SKM-1 (cell line): ENCODE measurements at regions not wholly inside any gene's neighbourhood (a gene's known extent, or its start where the extent isn't known, plus 50 kb on each side); places are given as distances from the start of the nearest gene placed in this dataset.

Experiments
- DNase-seq: peaks from one replicate; lab custom pipeline; 2025; ENCODE audit not compliant: unreplicated experiment; lab: John Stamatoyannopoulos, UW

GRCh38 chr4:13250263-13250662, 233.9 kb downstream of the RAB28 start:
- DNase-seq: no peak

DNA sequence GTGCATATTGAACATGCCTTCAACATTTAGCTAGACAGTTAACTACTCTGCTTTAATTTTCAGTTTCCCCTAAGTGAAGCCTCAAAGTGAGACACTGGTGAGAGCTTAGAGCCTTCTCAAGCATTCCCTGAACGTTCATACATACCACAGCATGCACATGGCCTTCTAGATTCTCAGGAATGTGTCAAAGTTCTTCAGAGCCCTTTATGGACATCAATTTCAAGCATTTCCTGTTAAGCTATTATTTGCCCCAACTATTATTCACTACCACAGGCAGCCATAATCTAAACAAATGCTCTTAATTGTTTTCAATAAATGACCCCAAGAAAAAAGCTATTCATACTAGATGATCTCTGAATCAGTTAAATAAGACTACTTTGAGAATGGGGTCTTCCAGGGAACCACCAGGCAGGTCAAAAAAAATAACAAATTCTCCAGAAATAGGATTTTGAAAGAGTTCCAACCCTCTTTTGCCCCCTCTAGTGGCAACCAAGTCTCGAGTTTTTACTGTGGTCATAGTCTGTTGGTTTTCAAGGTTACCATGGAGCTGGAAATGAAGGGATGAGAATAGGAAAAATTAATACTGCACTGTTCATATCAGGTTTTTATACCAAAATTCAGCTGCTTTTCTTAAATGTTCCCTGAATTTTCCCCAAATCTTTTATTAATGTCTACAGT, 235.4 kb downstream of the RAB28 start:
- DNase-seq: no peak

- no peak for DNase-seq
Measured at GRCh38 chr4:13246107-13246506, 238.0 kb downstream of the RAB28 start.

- no peak for DNase-seq
Measured at GRCh38 chr4:13244444-13244843, 239.7 kb downstream of the RAB28 start.

DNA sequence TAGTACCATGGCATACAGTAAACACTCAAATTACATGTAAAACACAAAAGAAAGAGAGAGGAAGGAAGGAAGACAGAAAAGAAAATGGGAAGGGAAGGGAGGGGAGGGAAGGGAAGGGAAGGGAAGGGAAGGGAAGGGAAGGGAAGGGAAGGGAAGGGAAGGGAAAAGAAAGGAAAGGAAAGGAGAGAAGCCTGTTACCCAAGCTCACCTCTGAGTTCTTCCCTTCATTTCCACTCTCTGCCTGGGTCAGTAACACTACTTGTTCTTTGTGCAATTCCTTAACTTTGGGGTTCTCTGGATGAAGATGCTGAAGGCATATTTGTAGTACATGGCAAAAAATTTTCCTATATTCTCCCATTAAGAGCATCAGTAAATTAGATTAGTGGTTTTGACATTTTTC, 241.0 kb downstream of the RAB28 start:
- no peak for DNase-seq

DNA sequence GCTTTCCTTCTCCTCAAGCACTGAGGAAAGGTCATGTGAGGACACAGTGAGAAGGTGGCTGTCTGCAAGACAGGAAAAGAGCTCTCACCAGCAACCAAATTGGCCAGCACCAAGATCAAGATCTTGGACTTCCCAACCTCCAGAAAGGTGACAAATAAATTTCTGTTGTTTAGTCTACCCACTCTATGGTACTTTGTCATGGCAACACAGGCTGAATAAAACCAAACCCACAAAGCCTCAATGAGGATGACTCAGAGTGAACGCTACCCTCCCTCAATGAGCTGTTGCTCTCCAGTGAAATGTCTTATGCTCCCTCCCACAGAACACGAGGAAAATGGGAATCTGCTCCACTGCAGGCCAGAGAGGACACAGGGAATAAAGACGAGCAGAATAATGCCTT, 244.1 kb downstream of the RAB28 start:
- DNase-seq: no peak

GRCh38 chr4:13238936-13239335, 245.2 kb downstream of the RAB28 start:
- no peak for DNase-seq

- DNase-seq: no peak
Measured at GRCh38 chr4:13236485-13236884, 247.7 kb downstream of the RAB28 start.

DNA sequence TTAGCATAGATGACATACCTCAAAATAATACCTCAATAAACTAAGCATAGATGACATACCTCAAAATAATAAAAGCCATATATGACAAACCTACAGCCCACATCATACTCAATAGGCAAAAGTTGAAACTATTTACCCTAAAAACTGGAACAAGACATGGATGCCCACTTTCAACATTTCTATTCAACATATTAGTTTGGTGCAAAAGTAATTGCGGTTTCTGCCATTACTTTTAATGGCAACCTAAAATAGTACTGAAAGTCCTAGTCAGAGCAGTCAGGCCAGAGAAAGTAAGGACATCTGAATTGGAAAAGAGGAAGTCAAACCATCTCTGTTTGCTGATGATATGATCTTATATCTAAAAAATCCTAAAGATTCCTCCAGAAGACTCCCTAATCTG, 250.4 kb downstream of the RAB28 start:
- DNase-seq: no peak

- DNase-seq: no peak
Measured at GRCh38 chr4:13219971-13220370, 264.2 kb downstream of the RAB28 start.

- DNase-seq: no peak
Measured at GRCh38 chr4:13218326-13218958, 265.7 kb downstream of the RAB28 start.

DNA sequence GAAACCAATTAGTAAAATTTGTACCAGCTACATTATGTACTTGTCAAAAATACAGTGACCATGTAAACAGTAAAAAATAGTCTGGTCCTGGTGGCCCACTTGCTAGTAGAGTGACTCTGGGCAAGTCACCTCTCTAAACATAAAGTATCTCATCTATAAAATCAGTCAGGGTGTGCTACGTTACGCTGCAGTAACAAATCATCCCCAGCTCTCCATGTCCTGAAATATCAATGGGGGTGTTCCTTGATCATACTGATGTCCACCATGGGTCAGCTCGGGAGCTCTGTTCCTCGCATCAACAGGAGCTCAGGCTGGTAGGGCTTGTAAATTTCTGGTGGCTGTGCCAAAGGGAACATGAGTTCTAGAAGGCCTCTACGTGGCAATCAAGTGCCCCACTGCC, 268.6 kb downstream of the RAB28 start:
- DNase-seq: no peak

DNA sequence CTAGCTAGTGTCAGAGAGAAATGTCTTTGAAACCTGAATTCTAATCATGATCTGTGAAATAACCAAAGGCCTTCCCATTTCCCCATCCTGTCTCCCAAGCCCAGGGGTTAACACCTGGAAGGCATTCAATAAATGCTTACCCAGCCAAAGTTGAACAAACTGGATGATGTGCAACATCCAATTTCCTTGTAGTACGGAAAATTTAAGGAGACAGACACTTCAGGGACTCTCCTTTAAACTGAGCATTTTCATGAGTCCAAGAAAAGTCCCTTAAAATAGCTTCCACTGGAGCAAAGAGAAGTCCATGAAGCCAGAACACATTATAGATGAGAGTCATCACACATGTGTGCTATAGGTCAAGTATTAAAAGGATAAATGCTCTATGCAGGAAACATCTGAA, 271.2 kb downstream of the RAB28 start:
- DNase-seq: no peak

GRCh38 chr4:13209600-13209999, 274.5 kb downstream of the RAB28 start:
- DNase-seq: no peak

- DNase-seq: no peak
Measured at GRCh38 chr4:13208558-13209193, 275.5 kb downstream of the RAB28 start.

DNA sequence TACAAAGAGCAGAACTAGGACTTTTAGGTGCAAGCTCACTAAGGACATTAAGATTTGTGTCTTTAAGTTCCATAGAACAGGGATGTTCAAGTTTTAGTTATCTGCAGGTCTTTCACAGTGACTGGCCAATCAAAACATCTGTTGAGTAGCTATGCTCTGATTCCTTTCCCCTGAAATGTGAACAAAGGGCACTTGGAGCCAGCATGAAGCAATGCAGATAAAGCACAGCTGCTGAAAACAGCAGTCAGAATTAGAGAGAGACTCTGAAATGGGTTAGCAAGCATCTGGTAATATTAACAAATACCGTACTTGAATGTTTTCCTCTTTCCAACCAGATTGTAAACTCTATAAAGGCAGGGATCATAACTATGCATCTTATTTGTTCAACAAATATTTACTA, 276.9 kb downstream of the RAB28 start:
- DNase-seq: no peak

DNA sequence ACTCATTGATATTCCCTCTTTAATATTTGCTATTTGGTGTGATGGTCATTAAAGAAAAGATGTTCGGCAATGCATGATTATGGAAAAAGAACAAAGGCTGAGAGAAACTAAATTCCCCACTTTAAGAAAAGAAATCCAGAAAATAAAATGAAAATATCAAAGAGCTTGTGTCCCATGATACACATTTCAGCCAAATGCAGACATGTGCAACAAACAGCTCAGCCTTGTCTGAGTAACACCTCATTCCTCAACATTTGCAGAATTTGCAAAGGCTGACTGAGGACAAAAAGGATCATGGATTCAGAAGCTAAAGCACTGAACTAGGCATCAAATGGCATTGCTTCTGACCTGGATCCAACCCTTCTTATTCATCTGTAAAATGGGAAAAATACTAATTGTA, 281.0 kb downstream of the RAB28 start:
- no peak for DNase-seq

GRCh38 chr4:13202701-13203100, 281.4 kb downstream of the RAB28 start:
- no peak for DNase-seq

DNA sequence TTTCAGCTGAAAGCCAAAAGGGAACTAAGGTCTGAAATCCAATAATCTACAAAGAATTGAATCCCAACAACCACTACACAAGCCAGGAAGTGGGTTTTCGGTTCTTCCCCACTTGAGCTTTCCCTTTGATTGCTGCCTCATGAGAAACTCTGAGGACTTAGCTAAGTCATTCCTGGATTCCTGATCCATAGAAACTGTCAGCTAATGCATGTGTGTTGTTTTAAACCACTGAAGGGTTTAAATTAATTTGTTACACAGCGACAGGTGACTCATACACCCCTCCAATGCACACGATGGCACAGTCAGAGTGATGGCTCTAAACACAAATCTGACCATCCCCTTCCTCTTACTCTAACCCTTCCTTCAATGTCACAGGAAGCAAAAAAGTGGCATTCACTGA, 282.9 kb downstream of the RAB28 start:
- DNase-seq: no peak

DNA sequence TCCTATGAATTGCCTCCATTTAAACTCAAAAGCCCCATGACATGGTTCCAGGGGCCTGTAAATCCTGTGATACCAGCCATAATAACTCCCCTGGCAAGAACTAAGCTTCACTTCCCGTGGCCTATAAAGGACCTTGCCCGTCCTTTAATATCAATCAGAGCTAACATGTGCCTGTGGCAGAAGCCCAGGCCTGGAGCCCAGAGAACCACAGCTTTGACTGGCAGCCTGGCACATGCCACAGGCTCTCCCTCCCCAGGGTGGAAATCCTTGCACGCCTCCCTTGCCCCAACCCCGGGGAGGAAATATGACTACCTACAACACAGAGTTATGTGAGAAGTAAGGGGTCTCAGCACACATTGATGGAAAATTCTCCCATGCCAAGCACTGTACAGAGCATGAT, 287.4 kb downstream of the RAB28 start:
- no peak for DNase-seq

GRCh38 chr4:13193662-13194061, 290.5 kb downstream of the RAB28 start:
- no peak for DNase-seq

- DNase-seq: no peak
Measured at GRCh38 chr4:13190093-13190721, 293.9 kb downstream of the RAB28 start.
